CD4-positive, CD25-positive, alpha-beta regulatory T cell (primary cell): ENCODE measurements at regions not wholly inside any gene's neighbourhood (a gene's known extent, or its start where the extent isn't known, plus 50 kb on each side); places are given as distances from the start of the nearest gene placed in this dataset.
"Not testable (repeated sequence)": the region's sequence is repeated elsewhere in the genome, so short reads cannot be mapped to it uniquely, and the experiment has no call there.

Experiments used
- ATAC-seq, 2 donors: fragments of 150-1000 bp; cut with Tn5 transposase; one replicate each; pipeline ENCODE4 v1.10.0; 2021; ENCODE audit warnings: low read depth in 2 of 2, moderate number of reproducible peaks in 2 of 2, moderate library complexity in 1 of 2
- DNase-seq, 3 donors: peaks; one replicate each; pipeline versions ENCODE4 v3.0.0 to v3.0.0-alpha.2; 2012 to 2022; ENCODE audit warnings: mixed read lengths in 1 of 3
- H3K27ac ChIP-seq: one replicate; pipeline ENCODE4 v1.7.0; 2013; ENCODE audit warnings: mild to moderate bottlenecking, low read length; ENCODE audit not compliant: insufficient read depth, poor library complexity, severe bottlenecking
- H3K27me3 ChIP-seq: one replicate; pipeline ENCODE4 v1.7.0; 2013; ENCODE audit warnings: low read length; ENCODE audit not compliant: control insufficient read depth, insufficient read depth
- H3K36me3 ChIP-seq: one replicate; pipeline ENCODE4 v1.7.0; 2013; ENCODE audit warnings: mild to moderate bottlenecking, low read length, moderate library complexity; ENCODE audit not compliant: control insufficient read depth, insufficient read depth
- H3K4me1 ChIP-seq: 2 replicates; pipeline ENCODE4 v1.7.0; 2013; ENCODE audit warnings: mild to moderate bottlenecking, low read length; ENCODE audit not compliant: insufficient read depth, control insufficient read depth, poor library complexity, severe bottlenecking
- H3K4me3 ChIP-seq: one replicate; pipeline ENCODE4 v1.7.0; 2013; ENCODE audit warnings: low read depth, mild to moderate bottlenecking, low read length, moderate library complexity
- H3K9me3 ChIP-seq, 2 experiments: 1 replicate in 1 of 2; 2 replicates in 1 of 2; pipeline ENCODE4 v1.7.0; 2013; ENCODE audit warnings: low read length in 2 of 2, mild to moderate bottlenecking in 1 of 2, moderate library complexity in 1 of 2; ENCODE audit not compliant: control insufficient read depth in 2 of 2
- H3K27ac Mint-ChIP-seq, 3 donors: one replicate each; pipeline ENCODE4 v1.8.0; 2020 to 2022; ENCODE audit warnings: mild to moderate bottlenecking in 3 of 3, mixed read lengths in 3 of 3, moderate library complexity in 2 of 3
- H3K27me3 Mint-ChIP-seq: one replicate; pipeline ENCODE4 v1.8.0; 2022; ENCODE audit warnings: mild to moderate bottlenecking, mixed read lengths
- H3K36me3 Mint-ChIP-seq: one replicate; pipeline ENCODE4 v1.8.0; 2020; ENCODE audit warnings: mixed read lengths
- H3K4me1 Mint-ChIP-seq, 4 donors: one replicate each; pipeline ENCODE4 v1.8.0; 2020 to 2022; ENCODE audit warnings: mixed read lengths in 4 of 4, mild to moderate bottlenecking in 1 of 4
- H3K4me3 Mint-ChIP-seq, 4 donors: one replicate each; pipeline ENCODE4 v1.8.0; 2020 to 2022; ENCODE audit warnings: mild to moderate bottlenecking in 4 of 4, mixed read lengths in 4 of 4, moderate library complexity in 3 of 4
- H3K9me3 Mint-ChIP-seq, 7 donors: one replicate each; pipeline ENCODE4 v1.8.0; 2020 to 2022; ENCODE audit warnings: mixed read lengths in 7 of 7, mild to moderate bottlenecking in 3 of 7, moderate library complexity in 2 of 7

DNA sequence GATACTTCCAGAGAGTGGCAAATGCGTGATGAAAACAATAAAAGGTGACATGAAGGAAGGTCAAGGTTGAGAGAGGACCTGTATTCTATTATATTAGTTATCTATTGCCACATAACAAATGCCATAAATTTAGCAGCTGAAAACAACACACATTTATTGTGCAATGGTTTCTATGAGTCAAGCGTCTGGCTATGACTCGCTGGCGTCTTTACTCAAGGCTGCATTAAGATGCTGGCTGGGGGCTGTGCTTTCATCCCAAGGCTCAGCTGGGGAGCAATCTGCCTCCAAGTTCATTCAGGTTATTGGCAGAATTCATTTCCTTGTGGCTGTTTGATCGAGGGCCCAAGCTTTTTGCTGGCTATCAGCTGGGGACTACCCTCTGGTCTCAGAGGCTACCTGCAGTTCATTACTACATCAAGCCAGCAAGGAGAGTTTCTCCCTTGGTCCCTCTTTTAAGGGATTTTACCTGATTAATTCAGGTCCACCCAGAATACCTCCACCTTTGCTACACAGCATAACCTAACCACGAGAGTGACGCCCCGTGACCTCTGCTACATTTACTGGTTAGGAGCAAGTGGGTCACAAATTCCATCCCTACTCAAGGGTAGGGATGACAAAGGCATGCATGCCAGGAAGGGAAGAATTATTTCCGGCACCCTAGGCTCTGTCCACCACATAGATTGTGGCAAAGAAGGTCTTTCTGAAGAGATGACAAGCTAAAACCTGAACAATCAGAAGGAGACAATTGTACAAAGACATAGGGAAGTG is 549.1 kb downstream of the MN1 start:
- Mint-ChIP-seq H3K9me3 (peaks cover 0 to 18% (median 5%) of the 10 kb centered on the region in 7 donors), H3K27me3 (no peaks in the 10 kb centered on the region), H3K4me1 (peaks cover 0 to 5% (median 2%) of the 10 kb centered on the region in 4 donors), H3K4me3 (no peak overlapping the region), H3K27ac (no peak overlapping the region), H3K36me3 (peaks cover 4% of the 10 kb centered on the region)
- DNase-seq, result no peak
- ATAC-seq, result no peak
- no peaks in the 10 kb centered on the region for H3K27me3 ChIP-seq
- H3K4me1 ChIP-seq, result no peaks in the 10 kb centered on the region
- H3K27ac ChIP-seq, result no peak overlapping the region
- H3K4me3 ChIP-seq, result no peak overlapping the region
- no peaks in the 10 kb centered on the region for H3K36me3 ChIP-seq
- H3K9me3 ChIP-seq, result peaks cover 7 to 15% of the 10 kb centered on the region in 2 experiments

- Histone ChIP-seq H3K9me3 (peaks cover 7 to 15% of the 10 kb centered on the region in 2 experiments), H3K4me1 (no peaks in the 10 kb centered on the region), H3K36me3 (no peaks in the 10 kb centered on the region), H3K27me3 (no peaks in the 10 kb centered on the region), H3K4me3 (no peak overlapping the region), H3K27ac (no peak overlapping the region)
- ATAC-seq, result no peak
- no peak overlapping the region for H3K4me3 Mint-ChIP-seq
- H3K36me3 Mint-ChIP-seq, result peaks cover 4% of the 10 kb centered on the region
- H3K27ac Mint-ChIP-seq, result no peak overlapping the region
- H3K27me3 Mint-ChIP-seq, result no peaks in the 10 kb centered on the region
- DNase-seq, result no peak
- no peaks in the 10 kb centered on the region for H3K4me1 Mint-ChIP-seq
- peaks cover 0 to 18% (median 8%) of the 10 kb centered on the region in 7 donors for H3K9me3 Mint-ChIP-seq
These were observed 548.3 kb downstream of the MN1 start for GRCh38 chr22:27253108-27253902.

DNA sequence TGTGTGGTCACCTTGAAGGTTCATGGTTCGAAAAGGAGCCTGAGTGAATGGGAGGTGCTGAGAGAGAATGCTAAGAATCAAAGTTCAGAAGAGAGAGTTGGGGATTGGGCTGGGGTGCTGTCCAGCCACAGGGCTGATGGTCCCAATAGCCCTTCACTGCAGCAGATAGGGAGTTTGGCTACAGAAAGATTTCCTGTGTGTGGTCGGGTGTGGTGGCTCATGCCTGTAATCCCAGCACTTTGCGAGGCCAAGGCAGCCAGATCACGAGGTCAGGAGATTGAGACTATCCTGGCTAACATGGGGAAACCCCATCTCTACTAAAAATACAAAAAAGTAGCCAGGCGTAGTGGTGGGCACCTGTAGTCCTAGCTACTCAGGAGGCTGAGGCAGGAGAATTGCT is 547.5 kb downstream of the MN1 start:
- H3K27me3 ChIP-seq, H3K36me3 ChIP-seq, H3K4me3 Mint-ChIP-seq, H3K4me3 ChIP-seq, H3K27ac Mint-ChIP-seq, H3K4me1 ChIP-seq, H3K4me1 Mint-ChIP-seq, DNase-seq, H3K36me3 Mint-ChIP-seq, H3K27ac ChIP-seq, ATAC-seq, H3K27me3 Mint-ChIP-seq: not testable (repeated sequence)
- H3K9me3 ChIP-seq, result peaks cover 7 to 15% of the 10 kb centered on the region in 2 experiments
- H3K9me3 Mint-ChIP-seq, result peaks cover 0 to 19% (median 8%) of the 10 kb centered on the region in 7 donors

DNA sequence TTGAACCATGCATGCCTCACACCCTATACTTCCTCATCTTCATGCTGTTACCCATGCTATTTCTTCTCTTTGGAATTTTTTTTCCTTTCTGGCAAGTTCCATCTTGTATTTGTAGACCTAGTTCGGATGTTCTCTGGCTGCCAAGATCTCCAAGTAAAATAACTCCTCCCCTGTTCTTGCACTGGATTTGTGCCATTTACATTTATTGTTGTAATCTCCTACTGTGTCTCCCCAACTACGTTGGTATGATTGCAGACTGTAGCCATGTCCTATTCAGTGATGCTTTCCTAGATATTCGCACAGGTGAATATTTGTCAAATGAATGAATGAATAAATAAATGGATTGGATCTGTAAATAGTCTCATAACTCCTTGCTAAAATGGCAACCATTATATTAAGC is 546.0 kb downstream of the MN1 start:
- Histone ChIP-seq H3K36me3 (no peaks in the 10 kb centered on the region), H3K4me1 (no peaks in the 10 kb centered on the region), H3K27ac (no peak overlapping the region), H3K9me3 (peaks cover 7 to 15% of the 10 kb centered on the region in 2 experiments), H3K4me3 (no peak overlapping the region), H3K27me3 (no peaks in the 10 kb centered on the region)
- Mint-ChIP-seq H3K27me3 (no peaks in the 10 kb centered on the region), H3K27ac (no peak overlapping the region), H3K9me3 (peaks cover 0 to 21% (median 8%) of the 10 kb centered on the region in 7 donors), H3K36me3 (peaks cover 4% of the 10 kb centered on the region), H3K4me1 (no peaks in the 10 kb centered on the region), H3K4me3 (no peak overlapping the region)
- no peak for DNase-seq
- no peak for ATAC-seq

GRCh38 chr22:27257987-27258386 is 543.6 kb downstream of the MN1 start:
- no peak for DNase-seq
- no peak overlapping the region for H3K4me3 ChIP-seq
- H3K36me3 Mint-ChIP-seq, result peaks cover 4% of the 10 kb centered on the region
- no peak overlapping the region for H3K27ac ChIP-seq
- H3K27me3 Mint-ChIP-seq, result no peaks in the 10 kb centered on the region
- no peaks in the 10 kb centered on the region for H3K36me3 ChIP-seq
- H3K4me3 Mint-ChIP-seq, result no peak overlapping the region
- ATAC-seq, result no peak
- no peaks in the 10 kb centered on the region for H3K4me1 ChIP-seq
- H3K27ac Mint-ChIP-seq, result no peak overlapping the region
- no peaks in the 10 kb centered on the region for H3K4me1 Mint-ChIP-seq
- H3K9me3 Mint-ChIP-seq, result peaks cover 0 to 21% (median 7%) of the 10 kb centered on the region in 7 donors
- peaks cover 7 to 15% of the 10 kb centered on the region in 2 experiments for H3K9me3 ChIP-seq
- no peaks in the 10 kb centered on the region for H3K27me3 ChIP-seq

DNA sequence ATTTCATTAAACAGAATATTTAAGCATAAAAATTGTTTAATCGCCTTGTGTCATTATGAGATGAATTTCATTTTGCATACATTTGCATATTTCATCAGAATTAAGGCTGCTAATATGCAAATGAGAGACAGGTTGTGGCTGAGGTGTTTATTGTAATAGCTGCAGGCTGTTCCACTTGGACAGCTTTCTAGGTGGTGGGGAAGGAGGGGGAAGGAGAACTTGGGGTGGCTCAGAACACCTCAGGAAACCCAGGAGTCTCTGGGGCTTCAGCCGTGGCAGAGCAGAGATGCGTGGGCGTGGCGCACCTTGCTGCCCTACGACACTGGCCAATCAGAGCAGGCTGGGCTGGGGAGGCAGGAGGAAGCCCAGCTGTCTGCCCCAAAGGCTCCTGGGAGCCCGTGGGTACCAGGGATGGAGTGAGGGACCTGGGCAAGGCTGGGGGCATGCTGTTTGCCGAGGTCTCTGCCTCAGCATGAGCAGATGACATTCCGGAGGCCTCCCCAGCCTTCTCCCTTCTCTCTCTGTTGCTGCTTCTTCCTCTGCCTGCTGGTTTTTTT is 542.9 kb downstream of the MN1 start:
- peaks cover 4% of the 10 kb centered on the region for H3K36me3 Mint-ChIP-seq
- no peak for DNase-seq
- Histone ChIP-seq H3K4me3 (no peak overlapping the region), H3K36me3 (no peaks in the 10 kb centered on the region), H3K27ac (no peak overlapping the region), H3K4me1 (no peaks in the 10 kb centered on the region), H3K9me3 (peaks cover 7 to 15% of the 10 kb centered on the region in 2 experiments), H3K27me3 (no peaks in the 10 kb centered on the region)
- peaks cover 0 to 24% (median 7%) of the 10 kb centered on the region in 7 donors for H3K9me3 Mint-ChIP-seq
- H3K4me1 Mint-ChIP-seq, result no peaks in the 10 kb centered on the region
- no peak overlapping the region for H3K27ac Mint-ChIP-seq
- H3K4me3 Mint-ChIP-seq, result no peak overlapping the region
- no peak for ATAC-seq
- no peaks in the 10 kb centered on the region for H3K27me3 Mint-ChIP-seq

- H3K36me3 Mint-ChIP-seq, result peaks cover 4% of the 10 kb centered on the region
These were observed 542.1 kb downstream of the MN1 start for GRCh38 chr22:27259433-27259832.

More at GRCh38 chr22:27259433-27259832, 542.1 kb downstream of the MN1 start:
- H3K9me3 Mint-ChIP-seq, result peaks cover 0 to 23% (median 5%) of the 10 kb centered on the region in 7 donors
- no peaks in the 10 kb centered on the region for H3K36me3 ChIP-seq
- no peaks in the 10 kb centered on the region for H3K27me3 Mint-ChIP-seq
- H3K27ac Mint-ChIP-seq, result no peak overlapping the region
- ATAC-seq, result no peak
- peaks cover 7 to 15% of the 10 kb centered on the region in 2 experiments for H3K9me3 ChIP-seq
- no peaks in the 10 kb centered on the region for H3K4me1 ChIP-seq
- H3K27ac ChIP-seq, result no peak overlapping the region
- no peak overlapping the region for H3K4me3 Mint-ChIP-seq
- H3K27me3 ChIP-seq, result no peaks in the 10 kb centered on the region
- no peak for DNase-seq
- no peak overlapping the region for H3K4me3 ChIP-seq
- no peaks in the 10 kb centered on the region for H3K4me1 Mint-ChIP-seq
